Thymus (tissue), 11 donors: ENCODE measurements at regions not wholly inside any gene's neighbourhood (a gene's known extent, or its start where the extent isn't known, plus 50 kb on each side); places are given as distances from the start of the nearest gene placed in this dataset.

Experiments
- DNase-seq, 9 donors: peaks; one replicate each; pipeline ENCODE4 v3.0.0-alpha.2; 2013; ENCODE audit warnings: low spot score in 9 of 9, low read depth in 6 of 9, missing footprints in 1 of 9
- H3K27ac ChIP-seq, 2 donors: one replicate each; pipeline ENCODE4 v1.5.1; 2013; ENCODE audit warnings: control low read depth in 1 of 2, low read depth in 1 of 2, low read length in 1 of 2, mild to moderate bottlenecking in 1 of 2, moderate library complexity in 1 of 2
- H3K27me3 ChIP-seq, 2 donors: one replicate each; pipeline ENCODE4 v1.5.1; 2013; ENCODE audit warnings: low read length in 1 of 2; ENCODE audit not compliant: control insufficient read depth in 2 of 2, insufficient read depth in 1 of 2
- H3K36me3 ChIP-seq, 2 donors: one replicate each; pipeline ENCODE4 v1.5.1; 2013; ENCODE audit warnings: low read length in 1 of 2, mild to moderate bottlenecking in 1 of 2, moderate library complexity in 1 of 2; ENCODE audit not compliant: control insufficient read depth in 2 of 2, insufficient read depth in 2 of 2
- H3K4me1 ChIP-seq, 2 donors: one replicate each; pipeline ENCODE4 v1.5.1; 2013; ENCODE audit warnings: low read length in 2 of 2; ENCODE audit not compliant: control insufficient read depth in 2 of 2, insufficient read depth in 2 of 2
- H3K4me3 ChIP-seq, 2 donors: one replicate each; pipeline ENCODE4 v1.5.1; 2013; ENCODE audit warnings: low read length in 2 of 2, control low read depth in 1 of 2, mild to moderate bottlenecking in 1 of 2
- H3K9me3 ChIP-seq, 2 donors: one replicate each; pipeline ENCODE4 v1.5.1; 2013; ENCODE audit warnings: low read length in 1 of 2, mild to moderate bottlenecking in 1 of 2; ENCODE audit not compliant: control insufficient read depth in 2 of 2, insufficient read depth in 1 of 2
- WGBS: extraction: QIAGEN DNeasy Blood & Tissue Kit; methylation state at CpG from one replicate; pipeline ENCODE4 v1.1.7; 2013; 5-methylcytosine and 5-hydroxymethylcytosine counted together
- donor health status: healthy.

- Histone ChIP-seq H3K4me3 (no peak overlapping the region), H3K27ac (no peak overlapping the region), H3K9me3 (no peaks in the 10 kb centered on the region), H3K4me1 (no peaks in the 10 kb centered on the region), H3K27me3 (no peaks in the 10 kb centered on the region), H3K36me3 (no peaks in the 10 kb centered on the region)
- WGBS = 87% methylated on average over 14 of the region's 14 CpGs
- no peak for DNase-seq
Observed at GRCh38 chr16:13756411-13757140, 163.4 kb upstream of the ERCC4 start.

GRCh38 chr16:13766334-13766733, 153.6 kb upstream of the ERCC4 start:
- Histone ChIP-seq H3K4me1 (no peaks in the 10 kb centered on the region), H3K9me3 (no peaks in the 10 kb centered on the region), H3K27me3 (no peaks in the 10 kb centered on the region), H3K27ac (no peak overlapping the region), H3K4me3 (no peak overlapping the region), H3K36me3 (no peaks in the 10 kb centered on the region)
- no peak for DNase-seq
- WGBS = 94% methylated on average over 2 of the region's 2 CpGs

DNA sequence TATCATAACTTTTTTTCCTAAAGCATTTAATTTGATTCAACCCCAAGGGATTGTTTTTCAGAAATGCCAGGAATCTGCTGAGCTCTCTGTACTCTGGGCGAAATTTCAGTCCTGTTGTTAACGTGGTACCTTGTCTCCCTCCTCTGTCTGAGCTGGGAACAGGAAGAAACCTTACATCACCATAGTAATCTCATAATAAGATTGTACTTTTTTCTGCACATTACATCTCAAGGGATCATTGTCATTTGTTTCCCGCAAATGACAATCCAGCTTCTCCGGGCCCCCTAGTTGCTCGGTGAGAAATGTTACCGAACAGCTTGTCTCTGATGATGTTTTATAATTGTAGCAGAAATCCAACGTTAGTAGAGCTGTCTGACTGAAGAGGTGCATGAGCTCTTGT, 152.7 kb upstream of the ERCC4 start:
- no peaks in the 10 kb centered on the region for H3K9me3 ChIP-seq

DNA sequence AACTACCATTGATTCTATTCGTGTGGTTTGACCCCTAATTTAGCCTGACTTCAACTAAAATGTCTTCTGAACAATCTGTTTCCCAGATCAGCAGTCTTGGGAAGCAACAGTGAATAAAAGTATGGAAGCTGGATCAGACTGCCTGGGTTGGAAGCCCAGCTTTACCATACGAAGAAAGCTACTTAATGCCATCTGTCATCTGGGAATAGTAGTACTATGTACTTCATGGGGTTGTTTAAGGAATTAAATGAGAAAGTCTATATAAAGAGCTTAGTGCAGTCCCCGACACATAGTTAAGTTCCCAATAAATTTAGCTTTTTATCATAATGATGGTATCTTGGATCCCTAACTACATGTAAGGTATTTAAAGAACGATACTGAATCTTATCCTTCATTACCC, 151.5 kb upstream of the ERCC4 start:
- Histone ChIP-seq H3K4me3 (no peak overlapping the region), H3K4me1 (no peaks in the 10 kb centered on the region), H3K27ac (no peak overlapping the region), H3K36me3 (no peaks in the 10 kb centered on the region), H3K27me3 (no peaks in the 10 kb centered on the region), H3K9me3 (no peaks in the 10 kb centered on the region)
- WGBS = 77% methylated on average over 4 of the region's 4 CpGs
- DNase-seq = no peak

More for the DNA sequence above, 152.7 kb upstream of the ERCC4 start:
- no peaks in the 10 kb centered on the region for H3K27me3 ChIP-seq
- H3K4me3 ChIP-seq = no peak overlapping the region
- WGBS = 76% methylated on average over 7 of the region's 7 CpGs
- no peaks in the 10 kb centered on the region for H3K4me1 ChIP-seq
- no peaks in the 10 kb centered on the region for H3K36me3 ChIP-seq
- no peak for DNase-seq
- H3K27ac ChIP-seq = no peak overlapping the region

DNA sequence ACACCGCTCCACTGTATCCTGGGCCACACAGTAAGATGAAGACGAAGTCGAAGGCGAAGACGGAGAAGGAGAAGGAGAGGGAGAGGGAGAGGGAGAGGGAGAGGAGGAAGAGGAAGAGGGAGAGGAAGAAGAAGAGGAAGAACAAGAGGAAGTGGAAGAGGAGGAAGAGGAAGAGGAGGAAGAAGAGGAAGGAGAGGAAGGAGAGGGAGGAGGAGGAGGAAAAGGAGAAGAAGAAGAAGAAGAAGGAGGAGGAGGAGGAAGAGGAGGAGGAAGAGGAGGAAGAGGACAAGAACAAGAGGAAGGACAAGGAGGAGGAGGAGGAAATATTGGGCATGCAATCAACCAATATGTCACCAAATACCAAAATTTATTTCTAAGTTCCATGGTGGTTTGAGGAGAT, 149.5 kb upstream of the ERCC4 start:
- Histone ChIP-seq H3K9me3 (no peaks in the 10 kb centered on the region), H3K4me1 (no peaks in the 10 kb centered on the region), H3K27ac (no peak overlapping the region), H3K36me3 (no peaks in the 10 kb centered on the region), H3K4me3 (no peak overlapping the region), H3K27me3 (no peaks in the 10 kb centered on the region)
- no peak for DNase-seq
- WGBS = 98% methylated on average over 5 of the region's 5 CpGs

GRCh38 chr16:13772782-13773181, 147.2 kb upstream of the ERCC4 start:
- 97% methylated on average over 1 of the region's 1 CpG for WGBS
- Histone ChIP-seq H3K27ac (no peak overlapping the region), H3K4me1 (no peaks in the 10 kb centered on the region), H3K27me3 (no peaks in the 10 kb centered on the region), H3K9me3 (no peaks in the 10 kb centered on the region), H3K4me3 (no peak overlapping the region), H3K36me3 (no peaks in the 10 kb centered on the region)
- DNase-seq = no peak

DNA sequence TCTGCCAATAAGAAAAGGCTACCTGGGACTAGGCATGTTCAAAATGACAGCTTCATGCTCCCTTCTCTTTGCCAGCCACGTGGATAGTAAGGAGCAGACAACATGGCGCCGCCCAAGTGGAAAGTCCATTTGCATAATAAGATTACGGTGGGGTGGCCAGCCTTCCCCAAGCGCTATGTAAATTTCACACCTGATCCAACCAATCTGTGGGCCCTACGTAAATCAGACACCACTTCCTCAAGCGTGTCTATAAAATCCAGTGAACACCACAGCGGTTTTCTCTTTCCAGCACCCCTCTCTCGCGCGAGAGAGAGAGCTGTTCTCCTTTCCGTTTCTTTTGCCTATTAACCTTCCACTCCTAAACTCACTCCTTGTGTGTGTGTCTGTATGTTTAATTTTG, 140.3 kb upstream of the ERCC4 start:
- DNase-seq = no peak
- no peaks in the 10 kb centered on the region for H3K9me3 ChIP-seq
- H3K4me1 ChIP-seq = no peaks in the 10 kb centered on the region
- no peaks in the 10 kb centered on the region for H3K36me3 ChIP-seq
- H3K27me3 ChIP-seq = no peaks in the 10 kb centered on the region
- H3K4me3 ChIP-seq = no peak overlapping the region
- no peak overlapping the region for H3K27ac ChIP-seq
- 82% methylated on average over 12 of the region's 12 CpGs for WGBS

DNA sequence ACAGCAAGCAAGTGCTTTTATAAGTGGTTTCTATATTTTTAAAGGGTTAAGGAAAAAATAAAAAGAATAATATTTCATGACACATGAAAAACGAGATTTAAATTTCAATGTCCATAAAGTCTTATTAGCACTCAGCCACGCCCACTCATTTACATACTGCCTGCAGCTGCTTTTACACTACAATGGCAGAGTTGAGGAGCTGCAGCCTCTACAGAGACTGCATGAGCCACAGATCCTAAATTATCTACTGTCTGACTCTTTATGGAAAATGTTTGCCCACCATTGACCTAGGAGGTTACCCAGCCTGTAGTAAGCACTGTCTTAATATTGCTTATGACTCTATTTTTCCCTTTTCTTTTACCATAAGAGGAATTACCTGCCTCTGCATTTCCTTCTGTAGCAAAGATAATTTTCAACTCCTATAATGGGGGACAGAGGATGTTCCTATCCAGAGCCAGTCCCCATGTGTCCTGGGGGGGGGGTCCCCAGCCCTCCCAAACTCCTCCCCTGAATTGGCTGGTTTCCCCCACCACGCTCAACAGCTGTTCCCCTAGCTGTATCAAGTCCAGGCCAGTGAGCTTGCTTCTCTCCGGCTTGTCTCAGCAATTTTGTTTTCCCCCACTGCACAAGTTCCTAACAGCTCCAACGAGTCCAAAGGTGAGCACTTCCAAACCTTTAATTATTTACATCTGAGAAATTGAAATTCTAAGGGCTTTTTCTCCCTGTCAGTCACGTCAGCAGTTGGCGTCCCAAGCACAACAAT, 139.4 kb upstream of the ERCC4 start:
- no peaks in the 10 kb centered on the region for H3K4me1 ChIP-seq
- H3K4me3 ChIP-seq = no peak overlapping the region
- no peaks in the 10 kb centered on the region for H3K27me3 ChIP-seq
- 65% methylated on average over 7 of the region's 7 CpGs for WGBS
- no peaks in the 10 kb centered on the region for H3K9me3 ChIP-seq
- H3K36me3 ChIP-seq = no peaks in the 10 kb centered on the region
- no peak for DNase-seq
- H3K27ac ChIP-seq = no peak overlapping the region

DNA sequence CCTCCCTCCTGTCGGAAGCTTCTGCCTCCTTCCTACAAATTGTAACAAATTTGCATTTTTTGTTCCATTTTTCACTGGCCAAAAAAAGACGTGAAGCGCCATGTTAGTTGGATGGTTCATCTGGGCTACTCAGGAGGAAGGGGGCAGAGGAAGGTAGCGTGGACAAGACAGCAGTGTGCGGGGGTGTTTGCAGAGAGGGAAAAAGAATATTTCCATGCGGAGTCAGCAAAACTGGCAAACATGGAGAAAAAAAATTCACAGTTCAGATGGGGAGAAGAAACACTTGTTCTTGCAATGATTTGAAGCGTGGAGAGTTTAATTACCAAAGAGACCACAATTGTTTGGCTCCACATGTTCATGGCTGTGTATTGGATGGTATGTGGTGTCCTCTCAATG, 138.8 kb upstream of the ERCC4 start:
- H3K4me3 ChIP-seq = no peak overlapping the region
- 93% methylated on average over 7 of the region's 7 CpGs for WGBS
- H3K4me1 ChIP-seq = no peaks in the 10 kb centered on the region
- no peak for DNase-seq
- no peaks in the 10 kb centered on the region for H3K27me3 ChIP-seq
- no peak overlapping the region for H3K27ac ChIP-seq
- no peaks in the 10 kb centered on the region for H3K36me3 ChIP-seq
- H3K9me3 ChIP-seq = no peaks in the 10 kb centered on the region
